ENCODE measurements at regions not wholly inside any gene's neighbourhood (a gene's known extent, or its start where the extent isn't known, plus 50 kb on each side); places are given as distances from the start of the nearest gene placed in this dataset.

DNA sequence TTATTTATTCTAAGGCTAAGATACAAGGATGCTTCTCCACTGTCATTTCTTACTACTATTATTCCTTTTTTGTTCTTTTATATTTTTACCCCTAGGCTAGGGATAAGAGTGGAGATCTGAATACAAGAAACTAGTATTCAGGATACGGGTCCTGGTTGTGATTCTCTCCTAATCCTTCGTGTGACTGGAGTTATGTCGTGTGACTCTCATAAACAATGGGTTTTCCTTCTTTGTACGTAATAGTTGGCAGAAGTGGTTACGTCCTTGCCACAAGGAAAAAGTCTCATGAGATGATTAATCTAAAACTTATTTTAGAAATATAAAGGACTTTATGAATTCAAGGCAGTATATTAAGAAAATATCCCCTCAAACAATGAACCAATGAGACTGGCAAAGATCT lies 497.2 kb upstream of the FAM241A start:
- WGBS (ENCODE audit: insufficient coverage, low coverage, low lambda C conversion rate, missing lambda C conversion rate) = 68% methylated on average over 5 of the region's 5 CpGs
- intact Hi-C loops (cut with DNase I) = no loop called here
- DNase-seq (no peak), ATAC-seq (no peak)
- H3K4me3 ChIP-seq = no peak overlapping the region
- H3K36me3 ChIP-seq = no peaks in the 10 kb centered on the region
- TF ChIP-seq CTCF (IDR thresholded peaks at IDR 0.05) (no peak), POLR2A (IDR thresholded peaks at IDR 0.05) (no peak)
- H3K27ac ChIP-seq = no peak overlapping the region
- no peaks in the 10 kb centered on the region for H3K4me1 ChIP-seq
- no peaks in the 10 kb centered on the region for H3K9me3 ChIP-seq
- H3K27me3 ChIP-seq = no peaks in the 10 kb centered on the region

- Histone ChIP-seq H3K4me1 (no peaks in the 10 kb centered on the region), H3K9me3 (no peaks in the 10 kb centered on the region), H3K27ac (no peak overlapping the region), H3K27me3 (no peaks in the 10 kb centered on the region), H3K36me3 (no peaks in the 10 kb centered on the region), H3K4me3 (no peak overlapping the region)
- no peak for ATAC-seq
- intact Hi-C loops (cut with DNase I) = no loop called here
- no peak for TF ChIP-seq CTCF (IDR thresholded peaks at IDR 0.05)
- no peak for TF ChIP-seq POLR2A (IDR thresholded peaks at IDR 0.05)
- no peak for DNase-seq
- 62% methylated on average over 3 of the region's 3 CpGs for WGBS (ENCODE audit: insufficient coverage, low coverage, low lambda C conversion rate, missing lambda C conversion rate)
Measured at GRCh38 chr4:111649308-111649707, 495.9 kb upstream of the FAM241A start.

GRCh38 chr4:111650146-111650545 lies 495.1 kb upstream of the FAM241A start:
- H3K4me1 ChIP-seq = no peaks in the 10 kb centered on the region

DNA sequence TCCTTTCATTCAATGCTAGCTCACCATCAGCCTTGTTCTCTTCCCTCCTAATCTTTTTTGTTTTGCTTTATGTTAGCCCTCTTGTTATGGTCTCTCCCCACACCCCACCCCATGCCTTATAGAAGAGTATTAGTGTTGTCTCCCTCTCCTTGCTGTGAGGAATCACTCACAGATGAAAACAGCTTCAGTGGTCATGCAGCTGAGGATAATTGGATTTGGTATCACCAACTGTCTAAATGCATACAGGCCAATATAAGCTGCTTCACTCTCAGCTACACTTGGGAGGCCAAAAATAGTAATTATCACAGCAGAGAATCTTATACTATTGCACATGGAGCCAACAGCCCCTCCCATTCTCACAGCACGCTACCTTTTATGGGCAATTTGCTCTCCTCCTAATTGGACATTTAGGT lies 494.6 kb upstream of the FAM241A start:
- H3K27ac ChIP-seq = no peak overlapping the region
- no peak for DNase-seq
- ATAC-seq = no peak
- intact Hi-C loops (cut with DNase I) = no loop called here
- WGBS (ENCODE audit: insufficient coverage, low coverage, low lambda C conversion rate, missing lambda C conversion rate) = 64% methylated on average over 1 of the region's 1 CpG
- H3K4me1 ChIP-seq = no peaks in the 10 kb centered on the region
- TF ChIP-seq POLR2A (IDR thresholded peaks at IDR 0.05) = no peak
- TF ChIP-seq CTCF (IDR thresholded peaks at IDR 0.05) = no peak
- no peaks in the 10 kb centered on the region for H3K27me3 ChIP-seq
- no peaks in the 10 kb centered on the region for H3K9me3 ChIP-seq
- H3K4me3 ChIP-seq = no peak overlapping the region
- no peaks in the 10 kb centered on the region for H3K36me3 ChIP-seq

More at GRCh38 chr4:111650146-111650545, 495.1 kb upstream of the FAM241A start:
- ATAC-seq (no peak), DNase-seq (no peak)
- Histone ChIP-seq H3K36me3 (no peaks in the 10 kb centered on the region), H3K27ac (no peak overlapping the region), H3K4me3 (no peak overlapping the region), H3K27me3 (no peaks in the 10 kb centered on the region), H3K9me3 (no peaks in the 10 kb centered on the region)
- WGBS (ENCODE audit: insufficient coverage, low coverage, low lambda C conversion rate, missing lambda C conversion rate) = 46% methylated on average over 3 of the region's 3 CpGs
- TF ChIP-seq CTCF (IDR thresholded peaks at IDR 0.05) = no peak
- no peak for TF ChIP-seq POLR2A (IDR thresholded peaks at IDR 0.05)
- intact Hi-C loops (cut with DNase I) = no loop called here

GRCh38 chr4:111652236-111652635 lies 493.0 kb upstream of the FAM241A start:
- H3K27me3 ChIP-seq = no peaks in the 10 kb centered on the region
- H3K36me3 ChIP-seq = no peaks in the 10 kb centered on the region
- 53% methylated on average over 5 of the region's 5 CpGs for WGBS (ENCODE audit: insufficient coverage, low coverage, low lambda C conversion rate, missing lambda C conversion rate)
- H3K27ac ChIP-seq = no peak overlapping the region
- intact Hi-C loops (cut with DNase I) = no loop called here
- ATAC-seq (no peak), DNase-seq (no peak)
- no peaks in the 10 kb centered on the region for H3K9me3 ChIP-seq
- TF ChIP-seq POLR2A (IDR thresholded peaks at IDR 0.05) (no peak), CTCF (IDR thresholded peaks at IDR 0.05) (no peak)
- H3K4me1 ChIP-seq = no peaks in the 10 kb centered on the region
- no peak overlapping the region for H3K4me3 ChIP-seq

Data from right lobe of liver (tissue), 6 donors.